Neural cell (in vitro differentiated cells): ENCODE measurements at regions not wholly inside any gene's neighbourhood (a gene's known extent, or its start where the extent isn't known, plus 50 kb on each side); places are given as distances from the start of the nearest gene placed in this dataset.

ENCODE experiments used
- H2AFZ ChIP-seq: fragments of 200-600, 300-800 bp; sonication (generic), shearing (Covaris generic); 2 replicates; pipeline ENCODE4 v1.6.0; 2014; ENCODE audit warnings: low read depth, mild to moderate bottlenecking, antibody characterized with exemption, low read length, moderate library complexity
- H3F3A ChIP-seq: fragments of 200-600 bp; shearing (Covaris generic); 2 replicates; pipeline ENCODE4 v1.6.1; 2016; ENCODE audit warnings: mild to moderate bottlenecking, moderate library complexity, mixed read lengths, antibody characterized with exemption, low read length; ENCODE audit not compliant: insufficient read depth, poor library complexity, severe bottlenecking
- H3K27ac ChIP-seq: fragments of 200-600, 300-800 bp; sonication (generic), shearing (Covaris generic); 2 replicates; pipeline ENCODE4 v1.5.1; 2014; ENCODE audit warnings: mild to moderate bottlenecking, low read length, moderate library complexity
- H3K27me3 ChIP-seq: fragments of 300-800, 200-600 bp; sonication (generic), shearing (Covaris generic); 2 replicates; pipeline ENCODE4 v1.6.0; 2014; ENCODE audit warnings: mild to moderate bottlenecking, low read depth, low read length, moderate library complexity; ENCODE audit not compliant: insufficient read depth
- H3K36me3 ChIP-seq: fragments of 300-800, 200-600 bp; sonication (generic), shearing (Covaris generic); 2 replicates; pipeline ENCODE4 v1.5.1; 2014; ENCODE audit warnings: mild to moderate bottlenecking, antibody characterized with exemption, low read length, moderate library complexity; ENCODE audit not compliant: insufficient read depth
- H3K4me2 ChIP-seq: fragments of 300-800, 200-600 bp; sonication (generic), shearing (Covaris generic); 2 replicates; pipeline ENCODE4 v1.6.0; 2014; ENCODE audit warnings: mild to moderate bottlenecking, low read length
- H3K4me3 ChIP-seq: fragments of 300-800, 200-600 bp; sonication (generic), shearing (Covaris generic); 2 replicates; pipeline ENCODE4 v1.5.1; 2014; ENCODE audit warnings: mild to moderate bottlenecking, low read length, moderate library complexity
- H3K79me2 ChIP-seq: fragments of 200-600 bp; shearing (Covaris generic); replicated peaks from 2 replicates; pipeline ENCODE4 v1.6.0; 2014; ENCODE audit warnings: mild to moderate bottlenecking, low read length, moderate library complexity; ENCODE audit not compliant: insufficient read depth
- H3K9ac ChIP-seq: fragments of 300-800, 200-600 bp; sonication (generic), shearing (Covaris generic); 2 replicates; pipeline ENCODE4 v1.6.1; 2016; ENCODE audit warnings: mild to moderate bottlenecking, low read length, mixed read lengths
- H3K9me2 ChIP-seq: fragments of 200-600 bp; shearing (Covaris generic); 2 replicates; pipeline ENCODE4 v1.6.1; 2016; ENCODE audit warnings: mild to moderate bottlenecking, low read length, mixed read lengths; ENCODE audit not compliant: insufficient read depth
- H3K9me3 ChIP-seq: fragments of 200-600, 300-800 bp; sonication (generic), shearing (Covaris generic); 2 replicates; pipeline ENCODE4 v1.6.1; 2016; ENCODE audit warnings: mild to moderate bottlenecking, mixed run types, low read length, moderate library complexity, mixed read lengths
- H4K20me1 ChIP-seq: fragments of 200-600 bp; shearing (Covaris generic); 2 replicates; pipeline ENCODE4 v1.6.1; 2016; ENCODE audit warnings: mild to moderate bottlenecking, mixed run types; ENCODE audit not compliant: insufficient read depth
- CTCF ChIP-seq: fragments of 450-650 bp; IDR thresholded peaks from 2 replicates; pipeline ENCODE4 v1.5.1; 2014; ENCODE audit warnings: antibody characterized with exemption, mild to moderate bottlenecking, moderate library complexity; ENCODE audit not compliant: poor library complexity, severe bottlenecking
- EP300 ChIP-seq: fragments of 450-650 bp; conservative IDR thresholded peaks from 2 replicates; pipeline ENCODE4 v1.6.1; 2014; ENCODE audit warnings: antibody characterized with exemption, mild to moderate bottlenecking, moderate library complexity; ENCODE audit not compliant: poor library complexity, severe bottlenecking
- EZH2 ChIP-seq: fragments of 200-600, 300-800 bp; shearing (Covaris generic), sonication (generic); IDR thresholded peaks from 2 replicates; pipeline ENCODE4 v1.6.1; 2014; ENCODE audit warnings: antibody characterized with exemption, low read length, borderline replicate concordance, mild to moderate bottlenecking; ENCODE audit not compliant: insufficient read depth, poor library complexity, severe bottlenecking
- MXI1 ChIP-seq: fragments of 450-650 bp; conservative IDR thresholded peaks from 2 replicates; pipeline ENCODE4 v1.6.1; 2014; ENCODE audit warnings: antibody characterized with exemption, mild to moderate bottlenecking; ENCODE audit not compliant: poor library complexity, severe bottlenecking
- POLR2AphosphoS5 ChIP-seq: IDR thresholded peaks from 2 replicates; pipeline ENCODE4 v1.6.1; 2012
- RAD21 ChIP-seq: fragments of 450-650 bp; conservative IDR thresholded peaks from 2 replicates; pipeline ENCODE4 v1.6.1; 2014; ENCODE audit warnings: antibody characterized with exemption, mild to moderate bottlenecking, moderate library complexity
- REST ChIP-seq: IDR thresholded peaks from 2 replicates; pipeline ENCODE4 v1.6.1; 2012; ENCODE audit warnings: borderline replicate concordance
- SMC3 ChIP-seq: fragments of 450-650 bp; conservative IDR thresholded peaks from 2 replicates; pipeline ENCODE4 v1.6.1; 2014; ENCODE audit warnings: antibody characterized with exemption, mild to moderate bottlenecking, moderate library complexity; ENCODE audit not compliant: poor library complexity
- TAF1 ChIP-seq: IDR thresholded peaks from 2 replicates; pipeline ENCODE4 v1.6.1; 2012; ENCODE audit warnings: low read depth

- Histone ChIP-seq H3K27me3 (no peaks in the 10 kb centered on the region), H4K20me1 (no peaks in the 10 kb centered on the region), H3K27ac (no peak overlapping the region), H3K79me2 (no peaks in the 10 kb centered on the region), H3K4me2 (no peak overlapping the region), H2AFZ (no peak overlapping the region), H3K36me3 (no peaks in the 10 kb centered on the region), H3K9me2 (no peaks in the 10 kb centered on the region), H3F3A (no peaks in the 10 kb centered on the region), H3K9ac (no peak overlapping the region), H3K4me3 (no peak overlapping the region), H3K9me3 (no peaks in the 10 kb centered on the region)
- TF ChIP-seq POLR2AphosphoS5, result no peak
- TF ChIP-seq TAF1, result no peak
Observed at GRCh38 chr3:164030194-164030593, 1048.1 kb downstream of the SI start.

- H3K27me3 ChIP-seq, result no peaks in the 10 kb centered on the region
- no peak overlapping the region for H3K9ac ChIP-seq
- no peaks in the 10 kb centered on the region for H3K9me3 ChIP-seq
- no peak overlapping the region for H3K4me3 ChIP-seq
- H3K4me2 ChIP-seq, result no peak overlapping the region
- TF ChIP-seq MXI1 (no peak), EZH2 (no peak), EP300 (no peak), REST (no peak), CTCF (no peak), SMC3 (no peak), RAD21 (no peak), TAF1 (no peak), POLR2AphosphoS5 (no peak)
- H3F3A ChIP-seq, result no peaks in the 10 kb centered on the region
- no peaks in the 10 kb centered on the region for H4K20me1 ChIP-seq
- H3K9me2 ChIP-seq, result no peaks in the 10 kb centered on the region
- H2AFZ ChIP-seq, result no peak overlapping the region
- no peaks in the 10 kb centered on the region for H3K79me2 ChIP-seq
- H3K27ac ChIP-seq, result no peak overlapping the region
- H3K36me3 ChIP-seq, result no peaks in the 10 kb centered on the region
Observed at GRCh38 chr3:164024786-164025185, 1053.5 kb downstream of the SI start.

GRCh38 chr3:164023480-164023879 is 1054.8 kb downstream of the SI start:
- Histone ChIP-seq H3K36me3 (no peaks in the 10 kb centered on the region), H3K4me3 (no peak overlapping the region), H3F3A (no peaks in the 10 kb centered on the region), H3K9me2 (no peaks in the 10 kb centered on the region), H4K20me1 (no peaks in the 10 kb centered on the region), H3K9ac (no peak overlapping the region), H2AFZ (no peak overlapping the region), H3K27me3 (no peaks in the 10 kb centered on the region), H3K4me2 (no peak overlapping the region), H3K79me2 (no peaks in the 10 kb centered on the region), H3K9me3 (no peaks in the 10 kb centered on the region), H3K27ac (no peak overlapping the region)
- TF ChIP-seq CTCF (no peak), TAF1 (no peak), EP300 (no peak), REST (no peak), RAD21 (no peak), POLR2AphosphoS5 (no peak), SMC3 (no peak), EZH2 (no peak), MXI1 (no peak)
